ENCODE measurements at regions not wholly inside any gene's neighbourhood (a gene's known extent, or its start where the extent isn't known, plus 50 kb on each side); places are given as distances from the start of the nearest gene placed in this dataset.
"Not testable (repeated sequence)": the region's sequence is repeated elsewhere in the genome, so short reads cannot be mapped to it uniquely, and the experiment has no call there.

DNA sequence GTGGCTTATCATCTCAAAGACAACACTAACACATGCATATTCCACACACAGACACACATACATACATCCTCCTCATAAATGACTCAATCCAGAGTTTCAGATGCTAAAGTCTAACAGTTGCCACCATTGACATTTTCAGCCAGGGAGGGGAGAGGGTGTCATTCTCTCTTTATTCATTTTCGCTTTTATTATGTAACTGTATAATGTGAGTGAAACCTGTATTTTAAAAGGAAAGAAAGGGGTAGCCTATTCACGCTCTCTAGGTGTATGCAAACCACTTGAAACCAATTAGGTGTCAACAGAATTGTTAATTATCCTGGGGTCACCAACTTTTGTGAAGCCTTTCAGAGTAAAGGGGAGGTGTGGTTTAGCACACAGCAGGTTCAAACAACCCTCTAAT, 1282.9 kb downstream of the ROBO2 start:
- H3K36me3 ChIP-seq: no peaks in the 10 kb centered on the region
- no peak overlapping the region for H3K27ac ChIP-seq
- H3K4me3 ChIP-seq (ENCODE audit: low read depth, low read length): no peak overlapping the region
- DNase-seq: no peak
- H3K27me3 ChIP-seq (ENCODE audit: insufficient read depth, low read depth, severe bottlenecking): no peaks in the 10 kb centered on the region
- TF ChIP-seq, protein P1, sequence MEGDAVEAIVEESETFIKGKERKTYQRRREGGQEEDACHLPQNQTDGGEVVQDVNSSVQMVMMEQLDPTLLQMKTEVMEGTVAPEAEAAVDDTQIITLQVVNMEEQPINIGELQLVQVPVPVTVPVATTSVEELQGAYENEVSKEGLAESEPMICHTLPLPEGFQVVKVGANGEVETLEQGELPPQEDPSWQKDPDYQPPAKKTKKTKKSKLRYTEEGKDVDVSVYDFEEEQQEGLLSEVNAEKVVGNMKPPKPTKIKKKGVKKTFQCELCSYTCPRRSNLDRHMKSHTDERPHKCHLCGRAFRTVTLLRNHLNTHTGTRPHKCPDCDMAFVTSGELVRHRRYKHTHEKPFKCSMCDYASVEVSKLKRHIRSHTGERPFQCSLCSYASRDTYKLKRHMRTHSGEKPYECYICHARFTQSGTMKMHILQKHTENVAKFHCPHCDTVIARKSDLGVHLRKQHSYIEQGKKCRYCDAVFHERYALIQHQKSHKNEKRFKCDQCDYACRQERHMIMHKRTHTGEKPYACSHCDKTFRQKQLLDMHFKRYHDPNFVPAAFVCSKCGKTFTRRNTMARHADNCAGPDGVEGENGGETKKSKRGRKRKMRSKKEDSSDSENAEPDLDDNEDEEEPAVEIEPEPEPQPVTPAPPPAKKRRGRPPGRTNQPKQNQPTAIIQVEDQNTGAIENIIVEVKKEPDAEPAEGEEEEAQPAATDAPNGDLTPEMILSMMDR (IDR thresholded peaks at IDR 0.05; ENCODE audit: low read depth, low read length): no peak
- H3K9me3 ChIP-seq (ENCODE audit: severe bottlenecking): no peaks in the 10 kb centered on the region

DNA sequence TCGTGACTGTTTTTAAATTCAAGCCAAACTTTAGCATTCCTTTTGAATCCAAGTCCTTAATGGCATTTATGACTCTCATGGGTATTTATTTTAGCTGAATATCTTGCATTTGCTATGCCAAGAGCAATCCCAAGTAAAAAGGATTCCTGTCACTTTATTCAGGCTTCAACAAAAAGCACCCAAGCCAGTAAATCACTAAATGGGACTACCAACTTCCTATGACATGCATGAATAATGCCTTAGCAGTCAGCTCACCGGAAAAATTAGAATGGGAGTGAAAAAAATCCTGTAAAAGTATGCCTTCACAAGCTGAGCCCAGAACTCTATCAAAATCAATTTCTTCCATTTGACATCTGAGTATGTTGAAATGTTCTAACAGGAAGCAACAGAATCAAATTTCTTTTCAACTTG, 1297.9 kb downstream of the ROBO2 start:
- no peak for DNase-seq
- no peak overlapping the region for H3K27ac ChIP-seq
- TF ChIP-seq, protein P1 (IDR thresholded peaks at IDR 0.05; ENCODE audit: low read depth, low read length): no peak
- no peaks in the 10 kb centered on the region for H3K36me3 ChIP-seq
- no peaks in the 10 kb centered on the region for H3K27me3 ChIP-seq (ENCODE audit: insufficient read depth, low read depth, severe bottlenecking)
- H3K9me3 ChIP-seq (ENCODE audit: severe bottlenecking): no peaks in the 10 kb centered on the region
- no peak overlapping the region for H3K4me3 ChIP-seq (ENCODE audit: low read depth, low read length)

DNA sequence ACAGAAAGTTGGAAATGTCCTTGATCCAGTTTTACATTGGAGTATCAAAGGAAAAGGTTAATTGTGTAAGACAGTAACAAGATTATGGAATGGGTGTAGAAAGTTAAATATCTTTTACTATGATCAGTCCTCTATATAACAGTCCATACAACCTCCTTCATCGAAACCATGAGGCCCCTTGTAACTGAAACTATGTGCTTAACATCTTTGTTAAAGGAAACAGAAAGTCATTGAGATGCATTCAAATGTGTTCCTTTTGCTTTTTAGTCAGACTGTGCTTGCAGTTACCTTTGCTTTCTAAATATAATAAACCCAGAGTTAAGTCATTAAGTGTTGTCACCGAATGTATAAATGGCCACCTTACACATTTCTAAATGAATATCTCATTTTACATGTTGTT, 1298.5 kb downstream of the ROBO2 start:
- H3K4me3 ChIP-seq (ENCODE audit: low read depth, low read length): no peak overlapping the region
- H3K36me3 ChIP-seq: no peaks in the 10 kb centered on the region
- no peaks in the 10 kb centered on the region for H3K9me3 ChIP-seq (ENCODE audit: severe bottlenecking)
- no peaks in the 10 kb centered on the region for H3K27me3 ChIP-seq (ENCODE audit: insufficient read depth, low read depth, severe bottlenecking)
- no peak for DNase-seq
- TF ChIP-seq, protein P1 (IDR thresholded peaks at IDR 0.05; ENCODE audit: low read depth, low read length): no peak
- H3K27ac ChIP-seq: no peak overlapping the region

DNA sequence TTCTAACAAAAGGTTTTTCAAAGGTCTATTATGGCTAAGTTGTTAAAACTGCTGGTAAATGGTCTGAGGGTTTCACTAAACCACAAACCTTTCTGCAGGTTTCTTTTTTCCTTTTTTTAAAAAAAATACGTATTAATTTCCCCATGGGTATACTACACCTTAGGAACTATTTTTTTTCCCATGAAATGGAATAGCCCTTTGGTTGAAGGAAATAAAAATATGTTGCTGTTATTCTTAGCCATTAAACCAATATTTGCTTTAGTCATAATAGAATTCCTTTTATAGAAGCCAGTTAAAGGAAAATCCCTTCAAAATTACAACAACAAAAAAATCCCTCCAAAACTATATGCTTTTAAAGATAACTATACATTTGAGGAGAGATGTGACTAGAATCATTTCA, 1303.3 kb downstream of the ROBO2 start:
- TF ChIP-seq, protein P1 (IDR thresholded peaks at IDR 0.05; ENCODE audit: low read depth, low read length): no peak
- no peak for DNase-seq
- Histone ChIP-seq H3K27ac (no peak overlapping the region), H3K36me3 (no peaks in the 10 kb centered on the region), H3K9me3 (ENCODE audit: severe bottlenecking) (no peaks in the 10 kb centered on the region), H3K4me3 (ENCODE audit: low read depth, low read length) (no peak overlapping the region), H3K27me3 (ENCODE audit: insufficient read depth, low read depth, severe bottlenecking) (no peaks in the 10 kb centered on the region)

DNA sequence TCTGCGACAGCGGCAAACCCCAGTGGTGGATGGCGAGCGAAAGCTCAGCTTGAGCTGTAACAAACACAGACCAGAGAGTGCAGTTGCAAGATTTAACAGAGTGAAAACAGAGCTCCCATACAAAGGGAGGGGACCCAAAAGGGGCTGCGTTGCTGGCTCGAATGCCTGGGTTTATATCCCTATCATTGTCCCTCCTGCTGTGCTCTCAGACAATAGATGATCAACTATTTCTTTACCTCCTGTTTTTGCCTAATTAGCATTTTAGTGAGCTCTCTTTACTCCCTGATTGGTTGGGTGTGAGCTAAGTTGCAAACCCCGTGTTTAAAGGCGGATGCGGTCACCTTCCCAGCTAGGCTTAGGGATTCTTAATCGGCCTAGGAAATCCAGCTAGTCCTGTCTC, 1304.4 kb downstream of the ROBO2 start:
- H3K4me3 ChIP-seq (ENCODE audit: low read depth, low read length); H3K36me3 ChIP-seq; H3K27me3 ChIP-seq (ENCODE audit: insufficient read depth, low read depth, severe bottlenecking); H3K27ac ChIP-seq; H3K9me3 ChIP-seq (ENCODE audit: severe bottlenecking): not testable (repeated sequence)
- DNase-seq: peak; percentile 19

DNA sequence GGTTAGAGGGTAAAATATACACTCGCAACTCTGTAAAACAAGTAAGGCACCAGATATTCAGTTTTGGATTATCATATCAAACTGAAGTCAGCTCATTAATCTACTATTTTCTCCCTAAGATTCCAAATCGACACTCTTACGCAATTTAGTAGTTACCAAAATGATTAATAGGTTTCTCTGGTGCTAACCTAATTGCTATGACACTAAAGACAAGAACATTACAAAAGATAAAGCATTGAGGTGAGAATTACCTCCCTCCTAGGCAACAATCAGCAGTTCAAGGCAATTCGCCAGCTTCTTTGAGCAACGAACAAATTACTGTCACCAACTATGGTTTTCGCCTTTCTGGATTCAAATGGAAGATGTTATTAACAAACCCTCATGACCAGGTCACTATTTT, 1305.0 kb downstream of the ROBO2 start:
- H3K27me3 ChIP-seq (ENCODE audit: insufficient read depth, low read depth, severe bottlenecking): no peaks in the 10 kb centered on the region
- H3K27ac ChIP-seq: no peak overlapping the region
- no peak for DNase-seq
- TF ChIP-seq, protein P1 (IDR thresholded peaks at IDR 0.05; ENCODE audit: low read depth, low read length): no peak
- H3K36me3 ChIP-seq: no peaks in the 10 kb centered on the region
- no peak overlapping the region for H3K4me3 ChIP-seq (ENCODE audit: low read depth, low read length)
- H3K9me3 ChIP-seq (ENCODE audit: severe bottlenecking): no peaks in the 10 kb centered on the region
